Activated CD4-positive, alpha-beta memory T cell treated with anti-CD3 and anti-CD28 coated beads, Interleukin-2, amount 10 ng/mL, durations not matched to agents 7 days and 5 days (primary cell): ENCODE measurements at regions not wholly inside any gene's neighbourhood (a gene's known extent, or its start where the extent isn't known, plus 50 kb on each side); places are given as distances from the start of the nearest gene placed in this dataset.

Experiments used
- CTCF ChIA-PET: fragments of 350-600 bp; sonication (Branson Sonifier 250); formaldehyde crosslinking; loops from one replicate; lab custom pipeline; 2021; ENCODE audit warnings: antibody characterized with exemption, inconsistent platforms; lab: Charles Lee
- POLR2A ChIA-PET: fragments of 350-600 bp; sonication (Branson Sonifier 250); formaldehyde crosslinking; loops from one replicate; lab custom pipeline; 2021; ENCODE audit warnings: antibody characterized with exemption; lab: Charles Lee
- DNase-seq: peaks from one replicate; pipeline ENCODE4 v3.0.0-alpha.2; 2020
- H3K27ac Mint-ChIP-seq: one replicate; pipeline ENCODE4 v1.8.0; 2021; ENCODE audit warnings: mild to moderate bottlenecking, mixed read lengths
- H3K27me3 Mint-ChIP-seq: one replicate; pipeline ENCODE4 v1.8.0; 2021; ENCODE audit warnings: mixed read lengths
- H3K36me3 Mint-ChIP-seq: one replicate; pipeline ENCODE4 v1.8.0; 2021; ENCODE audit warnings: low read depth, mixed read lengths
- H3K4me1 Mint-ChIP-seq: one replicate; pipeline ENCODE4 v1.8.0; 2021; ENCODE audit warnings: mixed read lengths
- H3K4me3 Mint-ChIP-seq: one replicate; pipeline ENCODE4 v1.8.0; 2021; ENCODE audit warnings: mild to moderate bottlenecking, mixed read lengths
- H3K9me3 Mint-ChIP-seq: one replicate; pipeline ENCODE4 v1.8.0; 2021; ENCODE audit warnings: mixed read lengths

GRCh38 chr13:64256751-64257150 lies 2841.1 kb upstream of the PCDH20 start:
- no peaks in the 10 kb centered on the region for H3K36me3 Mint-ChIP-seq
- peaks cover 10% of the 10 kb centered on the region for H3K9me3 Mint-ChIP-seq

GRCh38 chr13:64255988-64256387 lies 2840.3 kb upstream of the PCDH20 start:
- no peaks in the 10 kb centered on the region for H3K36me3 Mint-ChIP-seq
- H3K27me3 Mint-ChIP-seq, result no peaks in the 10 kb centered on the region
- ChIA-PET CTCF (no interaction called here), POLR2A (no interaction called here)
- H3K9me3 Mint-ChIP-seq, result peaks cover 11% of the 10 kb centered on the region
- no peak for DNase-seq
- no peak overlapping the region for H3K27ac Mint-ChIP-seq
- no peaks in the 10 kb centered on the region for H3K4me1 Mint-ChIP-seq
- H3K4me3 Mint-ChIP-seq, result no peak overlapping the region

More at GRCh38 chr13:64256751-64257150, 2841.1 kb upstream of the PCDH20 start:
- ChIA-PET POLR2A (no interaction called here), CTCF (no interaction called here)
- Mint-ChIP-seq H3K4me1 (no peaks in the 10 kb centered on the region), H3K27ac (no peak overlapping the region), H3K27me3 (no peaks in the 10 kb centered on the region), H3K4me3 (no peak overlapping the region)
- DNase-seq, result no peak

- POLR2A ChIA-PET, result no interaction called here
- Mint-ChIP-seq H3K9me3 (peaks cover 12% of the 10 kb centered on the region), H3K4me1 (no peaks in the 10 kb centered on the region), H3K4me3 (no peak overlapping the region), H3K36me3 (no peaks in the 10 kb centered on the region), H3K27me3 (no peaks in the 10 kb centered on the region), H3K27ac (no peak overlapping the region)
- CTCF ChIA-PET, result no interaction called here
- no peak for DNase-seq
Measured at GRCh38 chr13:64248371-64249065, 2832.9 kb upstream of the PCDH20 start.

- Mint-ChIP-seq H3K27ac (no peak overlapping the region), H3K4me1 (no peaks in the 10 kb centered on the region), H3K9me3 (no peaks in the 10 kb centered on the region), H3K27me3 (no peaks in the 10 kb centered on the region), H3K4me3 (no peak overlapping the region), H3K36me3 (no peaks in the 10 kb centered on the region)
- ChIA-PET POLR2A (no interaction called here), CTCF (no interaction called here)
- DNase-seq, result no peak
Measured at GRCh38 chr13:64239372-64239771, 2823.7 kb upstream of the PCDH20 start.

GRCh38 chr13:64234255-64234654 lies 2818.6 kb upstream of the PCDH20 start:
- H3K27ac Mint-ChIP-seq, result no peak overlapping the region
- ChIA-PET CTCF (no interaction called here), POLR2A (no interaction called here)
- H3K36me3 Mint-ChIP-seq, result no peaks in the 10 kb centered on the region
- H3K9me3 Mint-ChIP-seq, result peaks cover 2% of the 10 kb centered on the region
- no peaks in the 10 kb centered on the region for H3K27me3 Mint-ChIP-seq
- no peak overlapping the region for H3K4me3 Mint-ChIP-seq
- no peak for DNase-seq
- H3K4me1 Mint-ChIP-seq, result no peaks in the 10 kb centered on the region

GRCh38 chr13:64223016-64223415 lies 2807.4 kb upstream of the PCDH20 start:
- H3K4me1 Mint-ChIP-seq, result no peaks in the 10 kb centered on the region
- H3K27ac Mint-ChIP-seq, result no peak overlapping the region
- ChIA-PET POLR2A (no interaction called here), CTCF (no interaction called here)
- H3K36me3 Mint-ChIP-seq, result no peaks in the 10 kb centered on the region
- peaks cover 2% of the 10 kb centered on the region for H3K9me3 Mint-ChIP-seq
- no peak overlapping the region for H3K4me3 Mint-ChIP-seq
- no peaks in the 10 kb centered on the region for H3K27me3 Mint-ChIP-seq
- DNase-seq, result no peak

- H3K4me3 Mint-ChIP-seq, result no peak overlapping the region
- H3K36me3 Mint-ChIP-seq, result no peaks in the 10 kb centered on the region
- ChIA-PET POLR2A (no interaction called here), CTCF (no interaction called here)
- no peak overlapping the region for H3K27ac Mint-ChIP-seq
- no peak for DNase-seq
- H3K27me3 Mint-ChIP-seq, result no peaks in the 10 kb centered on the region
- no peaks in the 10 kb centered on the region for H3K4me1 Mint-ChIP-seq
- peaks cover 6% of the 10 kb centered on the region for H3K9me3 Mint-ChIP-seq
Measured at GRCh38 chr13:64206430-64207225, 2791.0 kb upstream of the PCDH20 start.

GRCh38 chr13:64202517-64202916 lies 2786.9 kb upstream of the PCDH20 start:
- DNase-seq, result no peak
- no peaks in the 10 kb centered on the region for H3K36me3 Mint-ChIP-seq
- H3K9me3 Mint-ChIP-seq, result no peaks in the 10 kb centered on the region
- H3K27me3 Mint-ChIP-seq, result no peaks in the 10 kb centered on the region
- H3K27ac Mint-ChIP-seq, result no peak overlapping the region
- CTCF ChIA-PET, result no interaction called here
- POLR2A ChIA-PET, result no interaction called here
- H3K4me3 Mint-ChIP-seq, result no peak overlapping the region
- no peaks in the 10 kb centered on the region for H3K4me1 Mint-ChIP-seq

- ChIA-PET CTCF (no interaction called here), POLR2A (no interaction called here)
- Mint-ChIP-seq H3K27ac (no peak overlapping the region), H3K9me3 (no peaks in the 10 kb centered on the region), H3K4me1 (no peaks in the 10 kb centered on the region), H3K4me3 (no peak overlapping the region), H3K36me3 (no peaks in the 10 kb centered on the region), H3K27me3 (no peaks in the 10 kb centered on the region)
- no peak for DNase-seq
Measured at GRCh38 chr13:64197232-64197631, 2781.6 kb upstream of the PCDH20 start.

- Mint-ChIP-seq H3K4me1 (no peaks in the 10 kb centered on the region), H3K27ac (no peak overlapping the region), H3K9me3 (no peaks in the 10 kb centered on the region), H3K4me3 (no peak overlapping the region), H3K36me3 (no peaks in the 10 kb centered on the region), H3K27me3 (no peaks in the 10 kb centered on the region)
- ChIA-PET POLR2A (no interaction called here), CTCF (no interaction called here)
- DNase-seq, result no peak
Measured at GRCh38 chr13:64186503-64187250, 2771.0 kb upstream of the PCDH20 start.

- POLR2A ChIA-PET, result no interaction called here
- Mint-ChIP-seq H3K9me3 (no peaks in the 10 kb centered on the region), H3K4me1 (no peaks in the 10 kb centered on the region), H3K27me3 (no peaks in the 10 kb centered on the region), H3K27ac (no peak overlapping the region), H3K4me3 (no peak overlapping the region), H3K36me3 (no peaks in the 10 kb centered on the region)
- no peak for DNase-seq
- CTCF ChIA-PET, result no interaction called here
Measured at GRCh38 chr13:64186071-64186470, 2770.4 kb upstream of the PCDH20 start.

- no peak overlapping the region for H3K27ac Mint-ChIP-seq
- CTCF ChIA-PET, result no interaction called here
- no peak overlapping the region for H3K4me3 Mint-ChIP-seq
- no peaks in the 10 kb centered on the region for H3K4me1 Mint-ChIP-seq
- no peak for DNase-seq
- no peaks in the 10 kb centered on the region for H3K36me3 Mint-ChIP-seq
- H3K27me3 Mint-ChIP-seq, result no peaks in the 10 kb centered on the region
- peaks cover 3% of the 10 kb centered on the region for H3K9me3 Mint-ChIP-seq
- POLR2A ChIA-PET, result no interaction called here
Measured at GRCh38 chr13:64180756-64181155, 2765.1 kb upstream of the PCDH20 start.

GRCh38 chr13:64165826-64166225 lies 2750.2 kb upstream of the PCDH20 start:
- Mint-ChIP-seq H3K4me1 (no peaks in the 10 kb centered on the region), H3K36me3 (no peaks in the 10 kb centered on the region), H3K9me3 (peaks cover 3% of the 10 kb centered on the region), H3K27me3 (no peaks in the 10 kb centered on the region), H3K27ac (no peak overlapping the region), H3K4me3 (no peak overlapping the region)
- ChIA-PET POLR2A (no interaction called here), CTCF (no interaction called here)
- no peak for DNase-seq
